ENCODE measurements at regions not wholly inside any gene's neighbourhood (a gene's known extent, or its start where the extent isn't known, plus 50 kb on each side); places are given as distances from the start of the nearest gene placed in this dataset.
"Not testable (repeated sequence)": the region's sequence is repeated elsewhere in the genome, so short reads cannot be mapped to it uniquely, and the experiment has no call there.

- H3K4me3 ChIP-seq (replicated peaks; ENCODE audit: insufficient read depth, low read length); H3K27ac ChIP-seq (replicated peaks); H3K27me3 ChIP-seq (ENCODE audit: insufficient read depth, poor library complexity, severe bottlenecking); DNase-seq (ENCODE audit: low read depth in 1 of 2, low spot score in 1 of 2): not testable (repeated sequence)
Observed at GRCh38 chr12:127157501-127158366, 1109.2 kb upstream of the TMEM132C start.

GRCh38 chr12:127158385-127159061, 1108.4 kb upstream of the TMEM132C start:
- no peak for TF ChIP-seq POLR2AphosphoS5 (IDR thresholded peaks at IDR 0.05; ENCODE audit: low read depth)
- TF ChIP-seq, protein P1, sequence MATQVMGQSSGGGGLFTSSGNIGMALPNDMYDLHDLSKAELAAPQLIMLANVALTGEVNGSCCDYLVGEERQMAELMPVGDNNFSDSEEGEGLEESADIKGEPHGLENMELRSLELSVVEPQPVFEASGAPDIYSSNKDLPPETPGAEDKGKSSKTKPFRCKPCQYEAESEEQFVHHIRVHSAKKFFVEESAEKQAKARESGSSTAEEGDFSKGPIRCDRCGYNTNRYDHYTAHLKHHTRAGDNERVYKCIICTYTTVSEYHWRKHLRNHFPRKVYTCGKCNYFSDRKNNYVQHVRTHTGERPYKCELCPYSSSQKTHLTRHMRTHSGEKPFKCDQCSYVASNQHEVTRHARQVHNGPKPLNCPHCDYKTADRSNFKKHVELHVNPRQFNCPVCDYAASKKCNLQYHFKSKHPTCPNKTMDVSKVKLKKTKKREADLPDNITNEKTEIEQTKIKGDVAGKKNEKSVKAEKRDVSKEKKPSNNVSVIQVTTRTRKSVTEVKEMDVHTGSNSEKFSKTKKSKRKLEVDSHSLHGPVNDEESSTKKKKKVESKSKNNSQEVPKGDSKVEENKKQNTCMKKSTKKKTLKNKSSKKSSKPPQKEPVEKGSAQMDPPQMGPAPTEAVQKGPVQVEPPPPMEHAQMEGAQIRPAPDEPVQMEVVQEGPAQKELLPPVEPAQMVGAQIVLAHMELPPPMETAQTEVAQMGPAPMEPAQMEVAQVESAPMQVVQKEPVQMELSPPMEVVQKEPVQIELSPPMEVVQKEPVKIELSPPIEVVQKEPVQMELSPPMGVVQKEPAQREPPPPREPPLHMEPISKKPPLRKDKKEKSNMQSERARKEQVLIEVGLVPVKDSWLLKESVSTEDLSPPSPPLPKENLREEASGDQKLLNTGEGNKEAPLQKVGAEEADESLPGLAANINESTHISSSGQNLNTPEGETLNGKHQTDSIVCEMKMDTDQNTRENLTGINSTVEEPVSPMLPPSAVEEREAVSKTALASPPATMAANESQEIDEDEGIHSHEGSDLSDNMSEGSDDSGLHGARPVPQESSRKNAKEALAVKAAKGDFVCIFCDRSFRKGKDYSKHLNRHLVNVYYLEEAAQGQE (IDR thresholded peaks at IDR 0.05; ENCODE audit: insufficient replicate concordance, low read depth), result no peak
- TF ChIP-seq SPI1 (IDR thresholded peaks at IDR 0.05; ENCODE audit: borderline replicate concordance, low read depth), result no peak
- no peak for TF ChIP-seq CTCF (IDR thresholded peaks at IDR 0.05; ENCODE audit: insufficient read depth, low read length)
- DNase-seq (ENCODE audit: low read depth in 1 of 2, low spot score in 1 of 2), result no peak
- H3K27ac ChIP-seq (replicated peaks), result no peak overlapping the region
- no peak overlapping the region for H3K4me3 ChIP-seq (replicated peaks; ENCODE audit: insufficient read depth, low read length)
- no peaks in the 10 kb centered on the region for H3K27me3 ChIP-seq (ENCODE audit: insufficient read depth, poor library complexity, severe bottlenecking)

DNA sequence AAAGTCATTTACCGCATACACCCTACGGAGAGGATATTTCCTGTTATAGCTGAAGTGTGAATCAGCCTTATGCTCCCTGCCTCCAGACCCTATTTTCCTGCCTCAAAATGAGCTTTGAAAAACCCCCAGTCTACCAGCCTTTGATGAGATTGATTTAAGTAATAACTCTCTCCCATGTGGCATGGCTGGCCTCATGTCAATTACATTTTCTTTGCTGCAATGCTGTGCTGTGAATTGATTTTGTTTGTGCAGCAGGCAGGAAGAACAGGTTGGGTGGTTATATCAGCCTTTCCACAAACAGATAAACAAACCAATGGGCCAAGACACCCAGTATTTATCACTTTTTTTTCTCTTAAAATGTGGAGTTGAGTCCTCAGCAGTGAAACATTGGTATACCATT, 1105.5 kb upstream of the TMEM132C start:
- Histone ChIP-seq H3K27me3 (ENCODE audit: insufficient read depth, poor library complexity, severe bottlenecking) (no peaks in the 10 kb centered on the region), H3K27ac (replicated peaks) (no peak overlapping the region), H3K4me3 (replicated peaks; ENCODE audit: insufficient read depth, low read length) (no peak overlapping the region)
- no peak for DNase-seq (ENCODE audit: low read depth in 1 of 2, low spot score in 1 of 2)
- TF ChIP-seq SPI1 (IDR thresholded peaks at IDR 0.05; ENCODE audit: borderline replicate concordance, low read depth) (no peak), CTCF (IDR thresholded peaks at IDR 0.05; ENCODE audit: insufficient read depth, low read length) (no peak), GABPA (IDR thresholded peaks at IDR 0.05; ENCODE audit: low read depth) (no peak), POLR2AphosphoS5 (IDR thresholded peaks at IDR 0.05; ENCODE audit: low read depth) (no peak)
- TF ChIP-seq, protein P1 (IDR thresholded peaks at IDR 0.05; ENCODE audit: insufficient replicate concordance, low read depth), result no peak

DNA sequence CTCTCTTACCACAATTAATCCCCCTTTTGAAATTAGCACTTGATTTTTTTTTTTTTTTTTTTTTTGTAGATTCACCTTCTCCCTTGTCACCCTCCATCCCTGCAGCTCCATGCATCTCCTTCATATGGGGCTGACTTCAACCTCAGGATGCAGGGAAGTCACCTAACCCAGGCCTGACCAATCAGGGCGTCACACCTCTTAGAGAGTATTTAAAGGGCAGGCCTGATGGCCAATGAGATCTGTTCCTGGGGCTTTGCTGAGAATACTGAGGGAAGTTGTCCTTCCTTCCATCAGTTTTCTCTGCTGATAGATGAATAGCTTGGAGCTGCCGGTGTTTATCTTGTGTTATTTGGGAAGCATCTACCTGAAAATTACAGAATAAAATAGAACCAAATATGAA, 1104.7 kb upstream of the TMEM132C start:
- TF ChIP-seq, protein P1 (IDR thresholded peaks at IDR 0.05; ENCODE audit: insufficient replicate concordance, low read depth), result no peak
- TF ChIP-seq POLR2AphosphoS5 (IDR thresholded peaks at IDR 0.05; ENCODE audit: low read depth) (no peak), SPI1 (IDR thresholded peaks at IDR 0.05; ENCODE audit: borderline replicate concordance, low read depth) (no peak), GABPA (IDR thresholded peaks at IDR 0.05; ENCODE audit: low read depth) (no peak), CTCF (IDR thresholded peaks at IDR 0.05; ENCODE audit: insufficient read depth, low read length) (no peak)
- no peak for DNase-seq (ENCODE audit: low read depth in 1 of 2, low spot score in 1 of 2)
- H3K27me3 ChIP-seq (ENCODE audit: insufficient read depth, poor library complexity, severe bottlenecking), result no peaks in the 10 kb centered on the region
- H3K4me3 ChIP-seq (replicated peaks; ENCODE audit: insufficient read depth, low read length), result no peak overlapping the region
- no peak overlapping the region for H3K27ac ChIP-seq (replicated peaks)

All from HL-60 (cell line).